CD4-positive, alpha-beta T cell (primary cell): ENCODE measurements at regions not wholly inside any gene's neighbourhood (a gene's known extent, or its start where the extent isn't known, plus 50 kb on each side); places are given as distances from the start of the nearest gene placed in this dataset.

Experiments
- ATAC-seq: fragments of 200-7000 bp; cut with Tn5 transposase; one replicate; pipeline ENCODE4 v1.10.0; 2022; ENCODE audit warnings: mild to moderate bottlenecking; ENCODE audit not compliant: poor library complexity
- CTCF ChIA-PET: fragments of 350-600 bp; sonication (Branson Sonifier 250); formaldehyde crosslinking; loops from one replicate; lab custom pipeline; 2021; ENCODE audit warnings: antibody characterized with exemption, inconsistent platforms; lab: Charles Lee
- POLR2A ChIA-PET: fragments of 350-600 bp; sonication (Branson Sonifier 250); formaldehyde crosslinking; loops from one replicate; lab custom pipeline; 2021; ENCODE audit warnings: antibody characterized with exemption, inconsistent platforms; lab: Charles Lee
- DNase-seq, 14 experiments: peaks; one replicate each; pipeline ENCODE4 v3.0.0-alpha.2; 2013 to 2020; ENCODE audit warnings: mixed read lengths in 2 of 14
- H3K27ac ChIP-seq, 2 donors: one replicate each; pipeline versions ENCODE4 v1.5.1 to v1.7.0; 2013; ENCODE audit warnings: low read length in 2 of 2, low read depth in 1 of 2, mild to moderate bottlenecking in 1 of 2
- H3K27me3 ChIP-seq, 2 experiments: 1 replicate in 1 of 2; 2 replicates in 1 of 2; pipeline versions ENCODE4 v1.6.1 to v1.7.0; 2013; ENCODE audit warnings: low read length in 2 of 2, control low read depth in 1 of 2, mild to moderate bottlenecking in 1 of 2, moderate library complexity in 1 of 2; ENCODE audit not compliant: insufficient read depth in 2 of 2, control insufficient read depth in 1 of 2
- H3K36me3 ChIP-seq: one replicate; pipeline ENCODE4 v1.6.1; 2013; ENCODE audit warnings: low read length, control low read depth; ENCODE audit not compliant: insufficient read depth
- H3K4me1 ChIP-seq: one replicate; pipeline ENCODE4 v1.6.1; 2013; ENCODE audit warnings: low read length, control low read depth; ENCODE audit not compliant: insufficient read depth
- H3K4me3 ChIP-seq: one replicate; pipeline ENCODE4 v1.5.1; 2013; ENCODE audit warnings: mild to moderate bottlenecking, low read length, moderate library complexity
- H3K9me3 ChIP-seq, 2 experiments: 1 replicate in 1 of 2; 2 replicates in 1 of 2; pipeline versions ENCODE4 v1.6.1 to v1.7.0; 2013; ENCODE audit warnings: low read length in 2 of 2, mild to moderate bottlenecking in 2 of 2, control low read depth in 1 of 2, moderate library complexity in 1 of 2; ENCODE audit not compliant: control insufficient read depth in 1 of 2, insufficient read depth in 1 of 2
- H3K27ac Mint-ChIP-seq: one replicate; pipeline ENCODE4 v1.8.0; 2020; ENCODE audit warnings: mixed read lengths
- H3K27me3 Mint-ChIP-seq: one replicate; pipeline ENCODE4 v1.8.0; 2021; ENCODE audit warnings: mixed read lengths
- H3K36me3 Mint-ChIP-seq: one replicate; pipeline ENCODE4 v1.8.0; 2021; ENCODE audit warnings: low read depth, mixed read lengths
- H3K4me1 Mint-ChIP-seq: one replicate; pipeline ENCODE4 v1.8.0; 2021; ENCODE audit warnings: low read depth, mixed read lengths
- H3K4me3 Mint-ChIP-seq: one replicate; pipeline ENCODE4 v1.8.0; 2020; ENCODE audit warnings: mild to moderate bottlenecking, mixed read lengths
- H3K9me3 Mint-ChIP-seq: one replicate; pipeline ENCODE4 v1.8.0; 2020; ENCODE audit warnings: mixed read lengths
- CTCF ChIP-seq: fragments of 200-600 bp; IDR thresholded peaks from one replicate; pipeline ENCODE4 v1.8.0; 2022; ENCODE audit warnings: antibody characterized with exemption, mild to moderate bottlenecking
- intact Hi-C, 2 experiments: fragments of 100-400 bp; cut with DNase I in 1 of 2; cut with micrococcal nuclease in 1 of 2; formaldehyde crosslinking; loops; one replicate each; pipeline versions ENCODE4 v1.15.1 to v1.9.0; 2023 to 2025; cut with DNase I, micrococcal nuclease

- Histone ChIP-seq H3K4me3 (no peak overlapping the region), H3K27me3 (no peaks in the 10 kb centered on the region), H3K27ac (no peak overlapping the region), H3K4me1 (peaks cover 11% of the 10 kb centered on the region), H3K36me3 (no peaks in the 10 kb centered on the region), H3K9me3 (no peaks in the 10 kb centered on the region)
- Mint-ChIP-seq H3K36me3 (no peaks in the 10 kb centered on the region), H3K27me3 (no peaks in the 10 kb centered on the region), H3K4me1 (peaks cover 18% of the 10 kb centered on the region), H3K9me3 (no peaks in the 10 kb centered on the region), H3K4me3 (peak overlapping the region; percentile 1), H3K27ac (no peak overlapping the region)
- CTCF ChIA-PET, result interaction anchor here (0.6 kb wide), 1 partner anchor 56 kb away, joined by 4 read pairs; no protein-coding TSS in a partner anchor
- ATAC-seq (no peak), DNase-seq (peak in 1 of 14 experiments; percentile 22)
- no peak for TF ChIP-seq CTCF
- POLR2A ChIA-PET, result interaction anchor here (0.6 to 1.4 kb wide), 5 partner anchors 29 to 229 kb away, joined by 3 to 4 read pairs (median 3); no protein-coding TSS in a partner anchor
- intact Hi-C loops, result no loop called here
Observed at GRCh38 chr13:50309882-50310594, 294.8 kb downstream of the KCNRG start.

- Histone ChIP-seq H3K36me3 (no peaks in the 10 kb centered on the region), H3K27me3 (no peaks in the 10 kb centered on the region), H3K9me3 (no peaks in the 10 kb centered on the region), H3K27ac (no peak overlapping the region), H3K4me3 (no peak overlapping the region), H3K4me1 (peaks cover 11% of the 10 kb centered on the region)
- H3K27me3 Mint-ChIP-seq, result no peaks in the 10 kb centered on the region
- H3K27ac Mint-ChIP-seq, result no peak overlapping the region
- no peaks in the 10 kb centered on the region for H3K9me3 Mint-ChIP-seq
- peaks cover 18% of the 10 kb centered on the region for H3K4me1 Mint-ChIP-seq
- intact Hi-C loops, result no loop called here
- no peak overlapping the region for H3K4me3 Mint-ChIP-seq
- ATAC-seq (no peak), DNase-seq (no peak)
- no peaks in the 10 kb centered on the region for H3K36me3 Mint-ChIP-seq
- TF ChIP-seq CTCF, result no peak
- CTCF ChIA-PET, result no interaction called here
- POLR2A ChIA-PET, result interaction anchor here (1.1 to 1.2 kb wide), 2 partner anchors 59 to 186 kb away, joined by 3 read pairs; no protein-coding TSS in a partner anchor
Observed at GRCh38 chr13:50310734-50311133, 295.5 kb downstream of the KCNRG start.

- Mint-ChIP-seq H3K27ac (peak overlapping the region; percentile 80), H3K36me3 (no peaks in the 10 kb centered on the region), H3K27me3 (no peaks in the 10 kb centered on the region), H3K4me1 (peaks cover 30% of the 10 kb centered on the region), H3K9me3 (no peaks in the 10 kb centered on the region), H3K4me3 (no peak overlapping the region)
- Histone ChIP-seq H3K27me3 (no peaks in the 10 kb centered on the region), H3K9me3 (no peaks in the 10 kb centered on the region), H3K4me1 (peaks cover 14% of the 10 kb centered on the region), H3K36me3 (no peaks in the 10 kb centered on the region), H3K4me3 (no peak overlapping the region), H3K27ac (no peak overlapping the region)
- ChIA-PET POLR2A (interaction anchor here (1.9 kb wide), 1 partner anchor 322 kb away, joined by 5 read pairs; the partner anchor contains the start of gene TRIM13), CTCF (interaction anchor here (0.6 kb wide), 1 partner anchor 739 kb away, joined by 3 read pairs; no protein-coding TSS in a partner anchor)
- DNase-seq (peak in 3 of 14 experiments; percentile 3 to 21 (median 11)), ATAC-seq (no peak)
- intact Hi-C loops, result no loop called here
- TF ChIP-seq CTCF, result no peak
Observed at GRCh38 chr13:50318887-50319286, 303.6 kb downstream of the KCNRG start.
